A172 (cell line): ENCODE measurements at regions not wholly inside any gene's neighbourhood (a gene's known extent, or its start where the extent isn't known, plus 50 kb on each side); places are given as distances from the start of the nearest gene placed in this dataset.
A peak's percentile ranks its signal among the peaks of the same experiment; 100 is the strongest.
"Not testable (repeated sequence)": the region's sequence is repeated elsewhere in the genome, so short reads cannot be mapped to it uniquely, and the experiment has no call there.

ENCODE experiments used
- DNase-seq: peaks from one replicate; pipeline ENCODE4 v3.0.0-alpha.2; 2015; ENCODE audit warnings: low spot score

DNA sequence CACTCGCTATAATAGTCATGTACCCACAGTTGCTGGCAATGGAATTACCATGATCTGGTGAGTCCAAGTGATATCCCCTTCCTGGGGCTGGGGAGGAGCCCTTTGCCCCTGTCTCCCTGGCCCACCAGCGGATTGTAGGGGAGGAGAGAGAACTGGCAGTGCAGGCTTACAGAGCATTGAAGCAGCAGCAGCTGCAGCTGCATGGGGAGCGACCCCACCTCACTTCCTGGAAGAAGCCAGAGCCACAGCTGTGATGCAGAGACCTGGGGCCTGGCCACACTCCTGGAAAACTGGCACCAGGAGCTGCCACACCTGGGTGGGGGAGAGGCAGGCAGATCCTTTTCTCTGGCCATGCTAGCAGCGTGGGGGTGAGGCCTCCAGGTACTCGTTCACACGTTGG, 300.1 kb upstream of the PROK2 start:
- DNase-seq, result no peak

DNA sequence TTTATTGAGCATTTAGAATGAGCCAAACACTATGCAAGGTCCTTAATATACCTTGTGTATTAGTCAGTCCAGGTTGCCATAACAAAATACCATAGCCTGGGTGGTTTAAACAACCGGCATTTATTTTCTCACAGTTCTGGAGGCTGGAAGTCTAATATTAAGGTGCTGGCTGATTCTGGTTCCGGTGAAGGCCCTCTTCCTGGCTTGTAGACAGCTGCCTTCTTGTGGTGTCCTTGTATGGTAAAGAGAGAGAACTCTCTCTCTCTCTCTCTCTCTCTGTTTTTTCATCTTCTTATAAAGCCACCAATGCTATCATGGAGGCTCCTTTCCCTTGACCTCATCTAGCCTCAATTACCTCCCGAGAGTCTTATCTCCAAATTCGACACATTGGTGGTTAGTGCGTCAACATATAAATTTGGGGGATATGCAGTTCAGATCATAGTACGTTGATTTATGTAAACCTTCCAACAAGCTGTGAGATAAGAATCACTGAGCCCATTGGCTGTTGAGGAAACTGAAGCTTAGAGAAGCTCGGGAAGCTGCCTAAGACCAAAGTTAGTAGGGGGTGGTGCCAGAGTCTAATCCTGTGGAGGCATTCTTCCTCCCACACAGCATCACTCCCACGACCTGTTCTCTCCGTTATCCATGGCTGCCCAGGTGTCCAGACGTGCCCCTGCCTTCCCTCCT, 298.0 kb upstream of the PROK2 start:
- peak; percentile 50 for DNase-seq

DNA sequence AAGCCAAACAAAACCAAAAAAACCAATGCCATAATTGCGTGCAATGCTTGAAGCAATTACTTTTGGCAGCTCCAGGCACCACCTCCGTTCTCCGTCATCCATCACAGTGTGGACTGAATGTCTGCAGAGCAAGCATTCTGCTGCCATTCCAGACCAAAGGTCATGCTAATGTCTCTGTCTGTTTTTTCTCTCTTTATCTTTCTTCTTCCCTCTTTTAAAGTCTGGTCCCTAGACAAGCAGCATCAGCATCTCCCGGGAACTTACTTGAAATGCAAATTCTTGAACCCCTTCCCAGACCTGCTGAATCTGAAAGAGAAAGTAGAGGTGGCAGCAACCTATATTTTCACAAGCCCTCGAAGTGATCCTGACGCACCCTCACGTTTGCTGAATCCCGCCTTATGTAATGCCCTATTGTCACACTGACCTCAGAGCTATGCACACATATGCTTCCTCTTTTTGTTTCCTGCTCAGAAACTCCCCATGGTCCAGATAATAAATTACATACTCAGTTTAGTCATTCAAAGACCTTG, 297.3 kb upstream of the PROK2 start:
- no peak for DNase-seq

DNA sequence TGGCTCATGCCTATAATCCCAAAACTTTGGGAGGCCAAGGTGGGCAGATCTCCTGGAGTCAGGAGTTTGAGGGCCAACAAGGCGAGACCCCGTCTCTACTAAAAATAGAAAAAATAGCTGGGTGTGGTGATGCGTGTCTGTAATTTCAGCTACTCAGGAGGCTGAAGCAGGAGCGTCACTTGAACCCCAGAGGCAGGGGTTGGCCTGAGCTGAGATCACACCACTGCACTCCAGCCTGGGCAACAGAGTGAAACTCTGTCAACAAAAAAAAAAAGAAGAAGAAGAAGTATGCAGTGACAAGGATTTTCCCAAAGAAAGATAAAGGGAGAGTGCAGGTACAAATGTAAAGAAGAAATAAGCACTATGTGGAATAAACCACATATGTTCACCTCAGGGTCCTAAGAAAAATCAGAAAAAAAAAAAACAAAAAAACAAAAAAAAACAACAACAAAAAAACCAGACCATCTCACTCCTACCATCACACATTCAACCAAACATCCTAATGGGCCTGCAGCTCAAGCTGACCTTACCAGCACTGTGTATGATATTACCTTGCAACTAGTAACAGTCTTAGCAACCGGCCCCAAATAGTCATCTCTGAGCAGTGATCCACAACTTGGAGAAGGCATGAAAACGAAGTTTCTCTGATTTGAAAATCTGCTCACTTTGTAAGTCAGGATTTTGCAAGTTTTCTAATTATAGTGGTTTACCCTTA, 296.7 kb upstream of the PROK2 start:
- no peak for DNase-seq

DNA sequence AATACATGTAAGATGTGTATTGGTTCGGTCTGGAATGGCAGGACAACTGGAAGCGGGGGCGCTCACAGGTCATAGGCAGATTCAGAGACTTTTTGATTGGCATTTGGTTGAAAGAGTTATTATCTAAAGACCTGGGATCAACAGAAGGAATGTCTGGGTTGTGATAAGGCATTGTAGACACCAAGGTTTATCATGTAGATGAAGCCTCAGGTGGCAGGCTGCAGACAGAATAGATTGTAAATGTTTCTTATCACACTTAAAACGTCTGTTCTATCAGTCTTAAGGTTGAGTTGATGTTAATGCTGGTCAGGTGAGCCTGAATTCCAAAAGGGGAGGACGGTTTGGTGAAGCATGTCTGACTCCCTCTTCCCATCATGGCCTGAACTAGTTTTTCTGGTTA, 295.9 kb upstream of the PROK2 start:
- no peak for DNase-seq

DNA sequence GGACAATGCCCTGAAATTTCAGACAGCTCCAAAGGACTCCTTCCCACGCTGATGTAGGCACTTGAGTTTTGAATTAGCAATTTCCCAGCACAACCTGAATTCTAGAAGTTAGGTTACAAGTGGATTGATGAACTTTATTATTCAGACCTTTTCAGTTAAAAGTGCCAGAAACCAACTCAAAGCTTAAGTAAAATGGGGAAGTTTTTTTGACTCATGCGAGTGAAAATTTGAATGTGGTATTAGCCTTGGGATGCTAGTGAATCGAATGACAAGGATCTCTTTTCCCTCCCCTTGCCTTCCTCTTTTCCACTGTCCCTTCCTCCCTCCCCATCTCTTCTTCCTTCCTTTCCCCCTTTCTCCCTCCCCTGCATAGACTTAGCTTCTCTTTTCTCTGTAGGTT, 295.1 kb upstream of the PROK2 start:
- no peak for DNase-seq

DNA sequence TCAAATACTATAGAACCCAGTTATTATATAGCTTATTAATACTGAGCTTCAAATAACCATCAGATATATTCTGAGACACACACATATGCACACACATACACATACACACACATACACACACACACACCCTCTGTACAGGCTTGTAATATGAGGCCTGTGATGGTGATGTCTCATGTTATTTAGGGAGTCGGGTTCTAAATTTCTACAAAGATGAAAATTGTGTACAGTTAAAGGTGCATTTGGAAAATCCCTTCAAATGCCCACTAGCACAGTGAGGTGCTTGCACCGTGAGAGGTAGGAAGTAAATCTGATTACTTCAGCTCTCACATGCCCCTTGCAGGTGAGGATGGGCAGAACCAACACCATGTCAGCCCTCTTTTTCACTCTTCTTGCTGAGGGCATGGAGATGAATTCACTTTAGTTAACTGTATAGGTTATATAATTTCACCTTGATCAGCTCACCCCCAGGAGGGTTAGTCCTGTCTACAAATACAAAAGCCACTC, 294.5 kb upstream of the PROK2 start:
- no peak for DNase-seq

DNA sequence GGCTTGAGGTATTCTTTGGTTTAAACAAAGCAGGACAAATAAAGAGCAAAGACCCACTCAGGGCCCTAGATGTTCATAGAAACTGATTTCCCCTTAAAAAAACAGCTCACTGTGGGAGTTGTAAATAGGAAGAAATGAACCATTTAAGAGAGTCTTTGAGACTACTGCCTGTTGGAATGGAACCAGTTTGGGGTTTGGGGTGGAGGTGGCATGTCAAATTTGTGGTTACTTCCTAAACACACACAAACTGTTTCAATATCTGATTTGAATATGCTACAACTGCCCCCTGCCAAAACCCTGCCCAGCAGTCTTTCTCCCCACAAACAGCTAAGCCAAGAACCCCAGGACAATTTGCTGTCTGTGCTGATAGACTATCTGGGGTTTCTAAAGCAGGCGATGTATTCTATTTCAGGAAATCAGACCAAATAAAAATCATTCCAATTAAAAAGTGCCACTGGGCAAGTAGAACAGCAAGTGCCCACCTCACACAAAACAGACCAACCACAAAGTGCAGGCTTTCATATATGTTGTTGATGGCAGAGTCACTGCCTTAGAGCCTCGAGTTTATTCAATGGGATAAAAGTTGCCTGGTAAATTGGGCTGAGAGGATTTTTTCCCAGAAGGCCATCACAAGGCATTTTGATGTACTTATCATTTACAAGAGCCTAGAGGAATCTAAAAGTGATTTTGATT, 293.9 kb upstream of the PROK2 start:
- DNase-seq, result no peak

DNA sequence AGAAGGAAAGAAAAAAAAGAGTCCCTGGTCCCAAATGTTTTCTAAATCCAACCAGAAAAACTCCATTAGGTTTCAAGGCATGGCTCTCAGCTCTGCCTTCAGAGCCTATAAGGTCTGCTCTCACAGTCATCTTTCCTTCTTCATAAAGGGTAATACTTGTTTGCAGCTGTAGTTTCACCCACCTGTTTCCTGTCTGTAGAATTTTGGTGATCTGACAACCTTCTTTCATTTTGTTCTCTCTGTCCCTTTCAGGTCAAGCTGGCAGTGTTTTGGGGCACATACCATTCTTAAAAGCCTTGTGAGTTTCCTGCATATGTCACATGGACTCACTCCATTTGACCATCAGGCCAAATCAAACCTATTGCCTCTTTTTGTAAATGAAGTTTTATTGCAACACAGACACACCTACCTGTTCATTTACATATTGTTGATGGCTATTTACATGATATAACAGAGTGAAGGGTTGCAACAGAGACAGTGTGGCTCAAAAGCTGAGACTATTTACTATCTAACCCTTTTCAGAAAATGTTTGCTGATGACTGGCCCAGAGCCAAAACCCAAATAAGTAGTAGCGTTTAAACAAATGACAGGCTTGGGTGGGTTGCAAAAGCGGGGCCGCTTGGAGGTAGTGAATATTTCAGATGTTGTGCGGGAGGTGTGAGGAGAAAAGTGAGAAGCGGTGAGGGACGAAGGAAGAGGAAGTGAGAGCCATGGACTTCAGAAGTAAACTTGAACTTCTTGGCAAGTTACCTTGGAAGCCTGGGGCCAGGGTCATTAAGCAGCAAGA, 292.7 kb upstream of the PROK2 start:
- no peak for DNase-seq

DNA sequence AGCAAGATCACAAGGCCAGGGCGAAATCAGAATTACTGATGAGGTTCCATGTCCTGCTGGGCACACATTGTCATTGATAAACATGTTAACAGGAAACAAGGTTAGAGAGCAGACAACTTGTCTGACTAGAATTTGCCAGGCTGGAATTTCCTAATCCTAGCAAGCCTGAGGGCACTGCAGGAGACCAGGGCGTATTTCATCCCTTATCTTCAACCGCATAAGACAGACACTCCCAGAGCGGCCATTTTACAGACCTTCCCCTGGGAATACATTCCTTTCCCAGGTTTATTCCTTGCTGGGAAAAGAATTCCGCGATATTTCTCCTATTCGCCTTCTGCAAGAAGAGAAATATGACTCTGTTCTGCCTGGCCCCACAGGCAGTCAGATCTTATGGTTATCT, 290.9 kb upstream of the PROK2 start:
- not testable (repeated sequence) for DNase-seq

DNA sequence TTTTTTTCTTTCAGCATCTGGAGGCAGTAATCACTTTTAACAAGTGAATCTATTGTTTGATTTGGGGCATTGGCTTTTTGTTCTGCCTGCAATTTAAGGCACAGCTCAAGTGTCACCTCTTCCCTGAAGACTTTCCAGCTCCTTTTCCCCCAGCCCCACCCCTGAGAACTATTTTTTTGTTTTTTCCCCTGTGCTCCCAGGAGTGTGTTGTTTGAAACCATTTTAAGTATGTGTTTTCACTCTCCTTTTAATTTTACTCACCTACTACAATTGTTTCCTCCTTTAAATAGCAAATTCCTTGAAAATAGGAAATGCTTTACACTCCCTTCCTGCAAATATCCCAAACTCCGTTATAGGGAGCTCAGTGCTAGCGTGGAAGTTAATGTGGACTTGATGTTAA, 286.7 kb upstream of the PROK2 start:
- no peak for DNase-seq

DNA sequence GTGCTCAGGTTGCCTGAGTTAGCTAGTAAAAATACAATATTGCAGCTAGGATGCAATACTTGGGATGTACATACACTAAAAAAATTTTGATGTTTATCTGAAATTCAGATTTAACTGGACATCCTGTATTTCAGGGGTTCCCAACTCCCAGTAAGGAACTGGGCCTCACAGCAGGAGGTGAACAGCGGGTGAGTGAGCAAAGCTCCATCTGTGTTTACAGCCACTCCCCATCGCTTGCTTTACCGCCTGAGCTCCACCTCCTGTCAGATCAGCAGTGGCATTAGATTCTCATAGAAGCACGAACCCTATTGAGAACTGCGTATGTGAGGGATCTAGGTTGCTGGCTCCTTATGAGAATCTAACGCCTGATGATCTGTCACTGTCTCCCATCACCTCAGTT, 285.1 kb upstream of the PROK2 start:
- peak; percentile 30 for DNase-seq

DNA sequence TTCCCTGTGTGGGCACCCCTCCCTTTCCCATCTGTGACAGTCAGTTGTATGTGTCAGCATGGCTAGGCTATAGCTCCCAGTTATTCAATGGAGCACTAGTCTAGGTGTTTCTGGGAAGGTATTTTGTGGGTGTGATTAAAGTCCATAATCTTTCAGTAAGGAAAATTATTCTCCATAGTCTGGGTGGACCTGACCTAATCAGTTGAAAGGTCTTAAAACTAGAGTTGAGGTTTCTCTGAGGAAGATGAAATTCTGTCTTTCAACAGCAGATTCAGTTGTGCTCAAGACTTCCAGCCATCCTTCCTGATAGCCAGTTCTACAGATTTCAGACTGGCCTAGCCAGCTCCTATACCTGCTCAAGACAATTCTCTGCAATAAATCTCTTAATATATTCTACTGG, 284.6 kb upstream of the PROK2 start:
- DNase-seq, result no peak

DNA sequence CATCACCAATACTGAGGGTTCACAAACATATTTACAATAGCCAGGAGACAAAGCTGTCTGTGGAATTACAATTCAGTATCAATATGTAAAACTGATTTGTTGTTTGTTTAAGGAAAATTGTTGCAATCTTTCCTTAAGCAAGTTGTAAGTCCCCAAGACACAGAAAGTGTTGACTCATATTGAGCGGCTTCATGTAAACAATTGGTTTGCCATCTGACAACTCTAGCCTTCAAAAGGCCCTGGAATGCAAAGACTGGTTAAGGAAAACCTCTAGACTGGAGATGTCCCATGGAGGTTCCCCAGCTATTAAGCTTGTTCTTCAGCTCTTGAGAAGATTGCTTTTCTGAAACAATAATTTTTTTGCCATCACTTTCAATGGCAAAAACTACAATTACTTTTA, 283.7 kb upstream of the PROK2 start:
- peak; percentile 9 for DNase-seq

DNA sequence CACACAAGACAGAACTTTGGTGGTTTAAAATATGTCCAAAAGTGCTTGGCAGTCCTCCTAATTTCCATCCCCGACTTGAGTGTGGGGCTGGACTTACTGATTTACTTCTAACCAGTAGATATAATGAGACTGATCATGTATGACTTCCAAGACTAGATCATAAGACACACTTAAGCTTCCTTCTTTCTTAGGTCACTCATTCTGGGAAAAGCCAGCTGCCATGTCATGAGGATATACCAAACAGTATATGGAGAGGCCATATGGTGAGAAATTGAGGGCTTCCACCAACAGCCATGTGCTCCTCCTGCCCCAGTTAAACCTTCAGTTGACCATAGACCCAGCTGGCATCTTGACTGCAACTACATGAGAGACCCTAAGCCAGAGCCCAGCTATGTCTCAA, 282.8 kb upstream of the PROK2 start:
- DNase-seq, result no peak

DNA sequence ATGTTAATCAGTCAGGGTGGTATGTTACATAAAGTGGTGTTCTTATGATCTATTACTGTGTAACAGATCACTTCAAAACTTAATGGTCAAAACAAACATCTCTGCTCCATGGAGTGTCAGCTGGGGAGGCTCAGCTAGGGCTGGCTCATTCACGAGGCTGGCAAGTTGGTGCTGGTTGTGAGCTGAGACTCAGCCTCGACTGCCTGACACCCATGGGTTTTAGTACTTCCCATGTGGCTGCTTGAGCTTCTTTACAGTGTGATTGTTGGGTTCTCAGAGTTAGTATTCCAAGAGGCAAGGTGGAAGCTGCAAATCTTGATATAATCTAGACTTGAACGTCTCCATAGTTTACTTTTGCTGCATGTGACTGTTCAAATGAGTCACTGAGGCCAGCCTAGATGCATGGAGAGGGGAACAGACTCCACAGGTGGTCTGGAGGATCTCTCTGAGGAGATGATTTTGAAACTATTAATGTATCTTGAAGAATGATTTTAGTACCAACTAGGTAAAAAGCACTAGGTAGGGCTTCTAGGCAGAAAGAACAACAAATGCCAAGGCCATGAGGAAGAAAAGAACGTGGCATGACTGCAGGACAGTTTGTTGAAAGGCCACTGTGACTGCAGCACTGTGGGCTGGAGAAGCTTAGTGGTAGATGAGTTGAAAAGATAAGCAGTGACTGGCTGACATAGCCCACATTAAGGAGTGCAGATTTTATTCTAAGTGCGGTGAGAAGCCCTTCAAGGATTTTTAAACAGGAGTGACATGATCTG, 281.1 kb upstream of the PROK2 start:
- peak; percentile 22 for DNase-seq

DNA sequence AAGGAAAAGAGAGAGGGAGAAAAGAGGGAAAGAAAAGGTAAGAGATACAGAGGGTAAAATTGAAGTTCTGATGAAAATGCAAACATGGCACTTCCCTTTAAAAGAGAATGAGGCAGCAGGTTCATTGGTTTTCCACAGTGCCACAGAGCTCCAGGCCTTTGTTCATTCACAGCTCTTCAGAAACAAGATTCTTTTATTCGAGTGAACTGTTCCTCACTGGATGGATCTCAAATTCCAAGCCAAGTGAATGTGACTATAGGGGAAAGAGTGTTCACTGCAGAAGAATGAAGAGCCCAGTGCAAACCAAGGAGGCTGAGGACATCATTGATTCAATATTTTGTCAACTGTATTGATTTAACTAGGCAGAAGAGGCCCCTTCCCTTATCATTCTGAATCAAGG, 280.3 kb upstream of the PROK2 start:
- DNase-seq, result no peak

DNA sequence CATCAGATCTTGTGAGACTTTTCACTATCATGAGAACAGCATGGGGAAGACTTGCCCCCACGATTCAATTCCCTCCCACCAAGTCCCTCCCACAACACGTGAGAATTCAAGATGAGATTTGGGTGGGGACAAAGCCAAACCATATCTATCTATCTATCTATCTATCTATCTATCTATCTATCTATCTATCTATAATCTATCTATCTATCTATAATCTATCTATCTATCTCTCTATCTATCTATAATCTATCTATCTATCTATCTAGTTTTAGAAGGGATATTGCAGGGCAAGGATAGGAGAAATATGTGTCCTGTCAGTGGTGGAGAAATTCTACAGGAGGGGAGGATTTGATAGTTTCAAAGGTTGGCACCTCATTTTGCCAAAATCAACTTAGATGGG, 279.8 kb upstream of the PROK2 start:
- not testable (repeated sequence) for DNase-seq

DNA sequence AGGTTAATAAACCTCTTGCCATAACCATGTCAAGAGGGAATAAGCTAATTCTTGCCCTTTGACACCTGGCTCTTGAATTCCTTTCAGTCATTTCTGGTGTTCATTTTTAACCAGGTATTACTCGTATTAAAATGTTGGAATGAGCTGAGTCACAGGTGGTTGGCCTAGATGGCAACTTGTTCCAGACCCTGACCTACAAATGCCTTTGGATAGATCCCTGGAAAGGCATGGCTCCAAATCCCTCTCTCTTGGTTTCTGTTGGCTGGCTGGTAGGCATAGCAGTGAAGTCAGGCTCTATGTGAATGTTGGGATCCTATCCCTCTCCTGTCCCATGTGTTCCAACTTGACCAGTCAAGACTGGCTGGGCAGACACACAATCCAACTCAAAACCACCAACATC, 277.1 kb upstream of the PROK2 start:
- DNase-seq, result no peak

DNA sequence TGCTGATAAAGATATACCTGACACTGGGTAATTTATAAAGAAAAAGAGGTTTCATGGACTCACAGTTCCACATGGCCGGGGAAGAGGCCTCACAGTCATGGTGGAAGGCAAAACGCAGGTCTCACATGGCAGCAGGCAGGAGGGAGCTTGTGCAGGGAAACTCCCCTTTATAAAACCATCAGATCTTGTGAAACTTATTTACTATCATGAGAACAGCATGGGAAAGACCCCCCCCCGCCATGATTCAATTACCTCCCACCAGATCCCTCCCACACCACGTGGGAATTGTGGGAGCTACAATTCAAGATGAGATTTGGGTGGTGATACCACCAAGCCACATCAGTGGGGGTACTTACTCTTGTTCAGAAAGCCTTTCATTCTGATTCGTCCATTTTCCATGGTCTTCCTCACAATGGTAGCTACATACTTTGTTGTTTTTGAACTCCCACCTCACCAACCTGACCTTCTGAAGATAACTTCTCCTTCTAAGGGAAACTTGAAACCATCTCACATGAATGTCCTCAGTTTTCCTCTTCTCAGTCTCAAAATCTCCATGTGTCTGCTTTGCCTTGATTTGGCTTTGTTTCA, 275.6 kb upstream of the PROK2 start:
- DNase-seq, result no peak
